Common myeloid progenitor, CD34-positive (primary cell): ENCODE measurements at regions not wholly inside any gene's neighbourhood (a gene's known extent, or its start where the extent isn't known, plus 50 kb on each side); places are given as distances from the start of the nearest gene placed in this dataset.
"Not testable (repeated sequence)": the region's sequence is repeated elsewhere in the genome, so short reads cannot be mapped to it uniquely, and the experiment has no call there.

Experiments used
- CTCF ChIA-PET: fragments of 350-600 bp; sonication (Branson Sonifier 250); formaldehyde crosslinking; loops from one replicate; lab custom pipeline; 2021; ENCODE audit warnings: antibody characterized with exemption; lab: Charles Lee
- POLR2A ChIA-PET: fragments of 350-600 bp; sonication (Branson Sonifier 250); formaldehyde crosslinking; loops from one replicate; lab custom pipeline; 2021; ENCODE audit warnings: antibody characterized with exemption; lab: Charles Lee
- DNase-seq, 3 donors: peaks; one replicate each; pipeline versions ENCODE4 v3.0.0 to v3.0.0-alpha.2; 2013
- H3K27ac ChIP-seq, 2 experiments: 1 replicate in 1 of 2; 2 replicates in 1 of 2; pipeline ENCODE4 v1.7.0; 2013; ENCODE audit warnings: inconsistent platforms in 2 of 2, low read length in 2 of 2, mild to moderate bottlenecking in 2 of 2, low read depth in 1 of 2, moderate library complexity in 1 of 2; ENCODE audit not compliant: severe bottlenecking in 2 of 2, insufficient read depth in 1 of 2, poor library complexity in 1 of 2
- H3K27me3 ChIP-seq, 5 experiments: replicated peaks in 2 of 5; 1 replicate in 3 of 5; 2 replicates in 2 of 5; pipeline versions ENCODE4 v1.6.1 to v1.7.0; 2013; ENCODE audit warnings: low read length in 4 of 5, mild to moderate bottlenecking in 2 of 5, moderate library complexity in 2 of 5, inconsistent platforms in 1 of 5; ENCODE audit not compliant: insufficient read depth in 5 of 5, control insufficient read depth in 4 of 5
- H3K36me3 ChIP-seq, 4 experiments: 1 replicate in 2 of 4; 2 replicates in 2 of 4; pipeline versions ENCODE4 v1.6.1 to v1.7.0; 2013; ENCODE audit warnings: low read length in 3 of 4, control low read depth in 1 of 4, mild to moderate bottlenecking in 1 of 4; ENCODE audit not compliant: control insufficient read depth in 4 of 4, insufficient read depth in 4 of 4
- H3K4me1 ChIP-seq, 4 experiments: 1 replicate in 3 of 4; 2 replicates in 1 of 4; pipeline versions ENCODE4 v1.6.1 to v1.7.1; 2013; ENCODE audit warnings: low read length in 3 of 4, mild to moderate bottlenecking in 3 of 4, control low read depth in 1 of 4, inconsistent platforms in 1 of 4, moderate library complexity in 1 of 4; ENCODE audit not compliant: control insufficient read depth in 4 of 4, insufficient read depth in 4 of 4; ENCODE audit errors: control extremely low read depth in 1 of 4
- H3K4me3 ChIP-seq, 7 experiments: 1 replicate in 4 of 7; 2 replicates in 3 of 7; pipeline versions ENCODE4 v1.5.1 to v1.7.0; 2013; ENCODE audit warnings: mild to moderate bottlenecking in 7 of 7, low read length in 6 of 7, moderate library complexity in 6 of 7, inconsistent platforms in 2 of 7, low read depth in 2 of 7, control low read depth in 1 of 7; ENCODE audit not compliant: insufficient read depth in 4 of 7, control insufficient read depth in 1 of 7; ENCODE audit errors: extremely low read depth in 1 of 7
- H3K9me3 ChIP-seq, 5 experiments: 1 replicate in 4 of 5; 2 replicates in 1 of 5; pipeline versions ENCODE4 v1.6.1 to v1.7.1; 2013; ENCODE audit warnings: low read length in 4 of 5, mild to moderate bottlenecking in 2 of 5, inconsistent platforms in 1 of 5, low read depth in 1 of 5, moderate library complexity in 1 of 5; ENCODE audit not compliant: control insufficient read depth in 4 of 5, insufficient read depth in 2 of 5; ENCODE audit errors: control extremely low read depth in 1 of 5
- WGBS: methylation state at CpG from one replicate; pipeline ENCODE4 v1.1.5; 2013; ENCODE audit not compliant: insufficient coverage; 5-methylcytosine and 5-hydroxymethylcytosine counted together

DNA sequence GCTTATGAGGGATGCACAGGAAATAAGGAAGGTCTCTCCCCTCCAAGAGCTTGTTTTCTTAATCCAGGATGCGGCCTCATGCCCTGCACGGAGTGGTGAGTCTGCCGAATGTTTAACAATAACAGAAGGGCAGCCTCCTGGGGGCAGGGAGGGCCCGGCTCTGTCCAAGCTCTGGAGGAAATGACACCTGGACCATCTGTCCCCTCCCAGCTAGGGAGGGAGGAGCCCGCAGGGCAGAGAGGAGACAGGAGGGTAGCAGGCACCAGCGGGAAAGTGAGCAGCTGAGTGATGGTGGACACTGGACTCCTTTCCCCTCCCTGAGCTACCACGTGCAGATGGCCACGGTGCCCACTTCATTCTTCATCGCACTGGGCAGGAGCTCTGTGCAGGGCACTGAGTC is 398.2 kb upstream of the MYT1L start:
- WGBS: 93% methylated on average over 8 of the region's 9 CpGs
- no peaks in the 10 kb centered on the region for H3K4me1 ChIP-seq

DNA sequence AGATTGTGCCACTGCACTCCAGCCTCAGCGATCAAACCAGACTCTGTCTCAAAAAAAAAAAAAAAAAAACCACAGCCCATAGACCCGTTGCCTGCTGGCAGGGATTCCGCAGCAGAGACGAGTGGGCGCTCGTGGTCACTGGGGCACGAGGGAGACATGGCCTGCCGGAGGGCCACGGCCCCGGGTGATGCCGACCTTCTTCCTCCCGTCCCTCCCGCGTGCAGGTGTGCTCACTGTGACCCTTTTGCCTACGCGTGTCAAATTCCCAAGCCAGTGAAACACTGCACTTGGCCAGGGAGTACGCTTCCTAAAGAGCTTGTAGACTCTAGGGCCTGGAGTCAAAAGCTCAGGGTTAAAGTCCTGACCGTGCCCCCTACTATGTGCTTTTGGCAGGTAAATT is 397.6 kb upstream of the MYT1L start:
- H3K9me3 ChIP-seq: no peaks in the 10 kb centered on the region
- no peaks in the 10 kb centered on the region for H3K36me3 ChIP-seq
- H3K27me3 ChIP-seq: peaks cover 0 to 3% (median 0%) of the 10 kb centered on the region in 5 experiments
- CTCF ChIA-PET: no interaction called here
- 89% methylated on average over 18 of the region's 18 CpGs for WGBS
- H3K4me1 ChIP-seq: no peaks in the 10 kb centered on the region
- no peak overlapping the region for H3K27ac ChIP-seq
- no peak for DNase-seq
- no peak overlapping the region for H3K4me3 ChIP-seq
- POLR2A ChIA-PET: no interaction called here

More for the DNA sequence above, 398.2 kb upstream of the MYT1L start:
- no peak for DNase-seq
- Histone ChIP-seq H3K36me3 (no peaks in the 10 kb centered on the region), H3K27ac (no peak overlapping the region), H3K4me3 (no peak overlapping the region), H3K27me3 (peaks cover 0 to 3% (median 0%) of the 10 kb centered on the region in 5 experiments), H3K9me3 (no peaks in the 10 kb centered on the region)
- CTCF ChIA-PET: no interaction called here
- POLR2A ChIA-PET: no interaction called here

DNA sequence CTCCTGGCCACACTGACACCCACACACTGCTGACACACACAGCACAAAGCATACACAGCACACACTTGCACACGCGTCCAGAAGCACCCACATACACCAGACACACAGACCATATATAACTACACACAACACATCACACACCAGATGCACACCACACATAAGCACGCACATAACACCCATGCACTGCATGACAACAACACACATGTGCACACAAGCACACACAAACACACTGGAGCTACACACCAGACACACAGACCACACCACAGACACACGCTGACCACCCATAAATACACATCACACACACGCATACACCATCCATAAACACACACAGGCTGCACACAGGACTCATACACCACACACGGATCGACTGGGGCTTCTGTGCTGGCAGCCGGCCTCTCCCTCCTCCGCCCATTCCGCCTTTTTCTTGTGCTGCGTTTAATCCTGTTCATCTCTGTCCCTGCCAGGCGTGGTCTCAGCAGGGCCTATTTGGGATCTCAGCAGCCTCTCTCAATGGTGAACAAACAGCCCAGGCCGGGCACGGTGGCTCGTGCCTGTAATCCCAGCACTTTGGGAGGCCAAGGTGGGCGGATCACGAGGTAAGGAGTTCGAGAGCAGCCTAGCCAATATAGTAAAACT is 396.9 kb upstream of the MYT1L start:
- no peak for DNase-seq
- Histone ChIP-seq H3K27me3 (peaks cover 0 to 3% (median 0%) of the 10 kb centered on the region in 5 experiments), H3K36me3 (no peaks in the 10 kb centered on the region), H3K27ac (no peak overlapping the region), H3K4me1 (no peaks in the 10 kb centered on the region), H3K4me3 (no peak overlapping the region), H3K9me3 (no peaks in the 10 kb centered on the region)
- WGBS: 98% methylated on average over 17 of the region's 18 CpGs
- CTCF ChIA-PET: no interaction called here
- POLR2A ChIA-PET: interaction anchor here (0.6 kb wide), 1 partner anchor 1405 kb away, joined by 5 read pairs; no protein-coding TSS in a partner anchor

DNA sequence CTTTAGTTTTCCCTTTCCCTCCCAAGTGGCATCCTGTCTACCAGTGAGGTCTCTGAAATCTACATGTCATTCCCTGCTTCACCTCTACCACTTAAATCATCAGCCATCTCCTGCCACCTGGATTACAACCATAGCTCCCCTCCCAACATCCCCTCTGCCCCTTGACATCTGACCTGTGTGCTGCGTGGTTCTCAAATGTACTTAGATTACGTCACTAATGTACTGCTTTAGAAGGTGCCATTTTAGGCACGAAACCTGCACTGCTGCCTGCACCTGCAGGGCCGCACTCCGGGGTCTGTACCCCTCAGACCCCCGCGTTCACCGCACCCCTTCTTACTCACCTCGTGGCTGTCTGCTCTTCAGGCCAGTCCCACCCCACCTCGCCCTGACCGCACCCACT is 395.1 kb upstream of the MYT1L start:
- Histone ChIP-seq H3K27me3 (peaks cover 0 to 3% (median 0%) of the 10 kb centered on the region in 5 experiments), H3K4me3 (no peak overlapping the region), H3K4me1 (no peaks in the 10 kb centered on the region), H3K36me3 (no peaks in the 10 kb centered on the region), H3K9me3 (no peaks in the 10 kb centered on the region), H3K27ac (no peak overlapping the region)
- DNase-seq: no peak
- POLR2A ChIA-PET: no interaction called here
- WGBS: 97% methylated on average over 11 of the region's 11 CpGs
- CTCF ChIA-PET: no interaction called here

DNA sequence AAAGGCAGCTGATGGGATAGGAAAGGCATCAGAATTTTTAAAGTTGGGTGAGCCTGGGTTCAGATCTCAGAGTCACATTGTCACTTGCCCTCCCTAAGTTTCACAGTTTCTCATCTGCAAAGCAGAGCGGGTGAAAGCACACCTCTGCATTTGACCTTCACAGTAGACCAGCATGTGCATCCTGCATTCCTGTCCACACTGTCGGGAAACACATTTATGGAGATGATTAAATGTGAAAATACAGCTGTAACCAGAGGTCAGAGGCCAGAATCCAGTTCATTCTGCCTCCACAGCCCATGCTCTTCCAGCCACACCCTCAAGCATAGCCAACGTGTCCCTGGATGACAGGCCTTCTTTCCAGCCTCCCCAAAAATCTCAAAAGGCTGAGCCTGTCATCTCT is 392.0 kb upstream of the MYT1L start:
- POLR2A ChIA-PET: no interaction called here
- DNase-seq: no peak
- WGBS: 81% methylated on average over 2 of the region's 3 CpGs
- no peaks in the 10 kb centered on the region for H3K4me1 ChIP-seq
- H3K36me3 ChIP-seq: no peaks in the 10 kb centered on the region
- no peak overlapping the region for H3K4me3 ChIP-seq
- H3K27me3 ChIP-seq: peaks cover 0 to 3% (median 0%) of the 10 kb centered on the region in 5 experiments
- CTCF ChIA-PET: no interaction called here
- H3K9me3 ChIP-seq: no peaks in the 10 kb centered on the region
- H3K27ac ChIP-seq: no peak overlapping the region

DNA sequence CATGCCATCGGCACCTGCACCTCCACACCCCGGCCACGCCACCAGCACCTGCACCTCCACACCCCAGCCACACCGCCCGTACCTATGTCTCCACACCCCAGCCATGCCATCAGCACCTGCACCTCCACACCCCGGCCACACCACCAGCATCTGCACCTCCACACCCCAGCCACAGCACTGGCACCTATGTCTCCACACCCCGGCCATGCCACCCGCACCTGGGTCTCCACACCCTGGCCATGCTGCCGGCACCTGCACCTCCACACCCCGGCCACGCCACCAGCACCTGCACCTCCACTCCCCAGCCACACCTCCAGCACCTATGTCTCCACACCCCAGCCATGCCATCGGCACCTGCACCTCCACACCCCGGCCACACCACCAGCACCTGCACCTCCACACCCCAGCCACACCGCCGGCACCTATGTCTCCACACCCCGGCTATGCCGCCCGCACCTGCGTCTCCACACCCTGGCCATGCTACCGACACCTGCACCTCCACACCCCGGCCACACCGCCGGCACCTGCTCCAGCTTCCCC is 390.3 kb upstream of the MYT1L start:
- peaks cover 0 to 7% (median 3%) of the 10 kb centered on the region in 5 experiments for H3K27me3 ChIP-seq

DNA sequence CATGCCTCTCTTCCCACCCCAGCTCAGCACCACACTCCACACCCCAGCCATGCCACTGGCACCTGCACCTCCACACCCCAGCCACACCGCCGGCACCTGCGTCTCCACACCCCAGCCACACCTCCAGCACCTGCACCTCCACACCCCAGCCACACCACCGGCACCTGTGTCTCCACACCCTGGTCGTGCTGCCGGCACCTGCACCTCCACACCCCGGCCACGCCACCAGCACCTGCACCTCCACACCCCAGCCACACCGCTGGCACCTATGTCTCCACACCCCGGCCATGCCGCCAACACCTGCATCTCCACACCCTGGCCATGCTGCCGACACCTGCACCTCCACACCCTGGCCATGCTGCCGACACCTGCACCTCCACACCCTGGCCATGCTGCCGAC is 389.7 kb upstream of the MYT1L start:
- H3K27me3 ChIP-seq, H3K27ac ChIP-seq, H3K9me3 ChIP-seq, POLR2A ChIA-PET, H3K36me3 ChIP-seq, CTCF ChIA-PET, H3K4me3 ChIP-seq, DNase-seq, H3K4me1 ChIP-seq: not testable (repeated sequence)
- 96% methylated on average over 6 of the region's 14 CpGs for WGBS

More for the DNA sequence above, 390.3 kb upstream of the MYT1L start:
- Histone ChIP-seq H3K4me1 (no peaks in the 10 kb centered on the region), H3K9me3 (no peaks in the 10 kb centered on the region), H3K36me3 (no peaks in the 10 kb centered on the region), H3K27ac (no peak overlapping the region), H3K4me3 (no peak overlapping the region)
- POLR2A ChIA-PET: no interaction called here
- DNase-seq: no peak
- 91% methylated on average over 15 of the region's 23 CpGs for WGBS
- CTCF ChIA-PET: no interaction called here
